ENCODE measurements at regions not wholly inside any gene's neighbourhood (a gene's known extent, or its start where the extent isn't known, plus 50 kb on each side); places are given as distances from the start of the nearest gene placed in this dataset.
"Not testable (repeated sequence)": the region's sequence is repeated elsewhere in the genome, so short reads cannot be mapped to it uniquely, and the experiment has no call there.

DNA sequence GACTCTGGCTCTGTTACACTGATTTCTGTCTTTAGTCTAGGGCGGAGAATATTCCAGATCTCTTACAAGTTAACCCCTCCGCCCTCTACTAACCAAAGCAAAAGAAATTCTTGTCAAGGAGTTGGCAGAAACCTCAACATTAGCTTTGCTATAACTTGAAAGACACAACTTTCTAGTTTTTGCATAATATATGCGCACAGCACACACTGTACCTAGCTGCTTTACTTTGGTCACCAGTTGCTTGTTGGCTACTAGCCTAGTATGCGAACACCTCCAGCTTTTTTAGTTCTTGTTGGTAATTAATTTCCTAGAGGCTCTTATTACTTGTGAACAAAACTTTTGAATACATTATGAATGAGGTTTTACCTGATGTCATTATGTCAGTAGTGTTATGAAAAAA is 348.8 kb upstream of the C2CD4B start:
- peaks cover 10% of the 10 kb centered on the region for H3K4me1 ChIP-seq (ENCODE audit: control insufficient read depth, insufficient read depth, low read length)
- no peaks in the 10 kb centered on the region for H3K27me3 ChIP-seq (ENCODE audit: control insufficient read depth, insufficient read depth, low read length)
- no peak overlapping the region for H3K4me3 ChIP-seq (ENCODE audit: low read length)
- H3K27ac ChIP-seq (ENCODE audit: low read length), result no peak overlapping the region
- no peaks in the 10 kb centered on the region for H3K9me3 ChIP-seq (ENCODE audit: control insufficient read depth, low read depth, low read length)
- no peaks in the 10 kb centered on the region for H3K36me3 ChIP-seq (ENCODE audit: control insufficient read depth, insufficient read depth, low read length)
- WGBS (ENCODE audit: insufficient coverage, low lambda C conversion rate), result 100% methylated on average over 1 of the region's 4 CpGs
- DNase-seq, result no peak

DNA sequence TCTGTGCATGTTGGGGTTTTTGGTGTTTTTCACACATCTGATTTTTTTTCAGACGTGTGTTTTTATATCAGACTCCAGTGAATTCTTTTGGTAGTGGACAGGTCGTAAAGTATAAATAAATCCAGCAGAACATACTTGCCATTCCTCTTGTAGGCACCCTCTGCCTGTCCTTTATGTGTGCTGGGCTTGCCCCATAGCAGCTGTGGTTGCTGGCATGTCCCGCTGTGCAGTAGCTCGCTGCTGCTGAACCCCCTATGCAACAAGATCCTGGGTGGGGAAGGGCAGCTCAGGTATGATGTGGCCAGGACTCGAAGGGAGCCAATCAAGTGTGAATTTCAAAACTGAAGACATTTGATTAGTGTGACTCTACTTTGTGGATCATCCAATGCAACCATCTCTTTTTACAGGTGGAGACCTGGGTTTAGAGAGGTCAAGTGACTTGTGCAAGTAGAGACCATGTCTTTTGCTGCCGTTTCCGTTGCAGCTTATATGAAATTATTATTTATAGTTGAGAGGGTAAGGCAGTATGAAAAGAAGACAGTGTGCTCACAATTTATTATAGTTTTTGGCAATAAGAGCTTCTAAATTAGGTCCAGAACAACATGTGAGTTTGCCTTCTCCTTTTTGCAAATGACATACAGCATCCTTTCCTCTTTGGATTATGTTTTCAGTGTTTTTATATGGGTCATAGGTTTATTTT is 350.8 kb upstream of the C2CD4B start:
- H3K27ac ChIP-seq (ENCODE audit: low read length), result no peak overlapping the region
- peaks cover 6% of the 10 kb centered on the region for H3K4me1 ChIP-seq (ENCODE audit: control insufficient read depth, insufficient read depth, low read length)
- 100% methylated on average over 3 of the region's 7 CpGs for WGBS (ENCODE audit: insufficient coverage, low lambda C conversion rate)

DNA sequence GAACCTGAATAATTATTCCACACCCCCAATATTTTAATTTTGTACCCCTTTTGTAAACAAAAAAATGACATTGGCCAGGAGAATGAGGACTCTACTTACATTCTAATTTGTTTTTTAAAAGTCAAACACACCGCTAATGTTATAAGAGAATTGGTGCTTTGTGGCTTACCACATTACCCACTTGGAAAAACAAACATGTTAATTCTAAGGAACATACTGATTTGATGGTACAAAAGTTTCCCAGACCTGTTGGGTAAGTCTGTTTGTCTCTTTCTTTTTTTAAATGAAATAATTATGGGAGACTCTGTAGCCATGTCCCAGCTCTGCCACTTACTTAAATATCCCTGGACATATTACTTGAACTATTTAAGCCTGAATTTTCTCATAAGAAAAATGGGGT is 352.5 kb upstream of the C2CD4B start:
- Histone ChIP-seq H3K27me3 (ENCODE audit: control insufficient read depth, insufficient read depth, low read length) (no peaks in the 10 kb centered on the region), H3K9me3 (ENCODE audit: control insufficient read depth, low read depth, low read length) (no peaks in the 10 kb centered on the region), H3K36me3 (ENCODE audit: control insufficient read depth, insufficient read depth, low read length) (no peaks in the 10 kb centered on the region), H3K4me1 (ENCODE audit: control insufficient read depth, insufficient read depth, low read length) (no peaks in the 10 kb centered on the region), H3K4me3 (ENCODE audit: low read length) (no peak overlapping the region), H3K27ac (ENCODE audit: low read length) (no peak overlapping the region)
- no peak for DNase-seq
- WGBS (ENCODE audit: insufficient coverage, low lambda C conversion rate), result no CpG with 5 or more reads among the region's 1 CpG

More for the DNA sequence above, 350.8 kb upstream of the C2CD4B start:
- Histone ChIP-seq H3K9me3 (ENCODE audit: control insufficient read depth, low read depth, low read length) (no peaks in the 10 kb centered on the region), H3K4me3 (ENCODE audit: low read length) (no peak overlapping the region), H3K27me3 (ENCODE audit: control insufficient read depth, insufficient read depth, low read length) (no peaks in the 10 kb centered on the region), H3K36me3 (ENCODE audit: control insufficient read depth, insufficient read depth, low read length) (no peaks in the 10 kb centered on the region)
- no peak for DNase-seq

DNA sequence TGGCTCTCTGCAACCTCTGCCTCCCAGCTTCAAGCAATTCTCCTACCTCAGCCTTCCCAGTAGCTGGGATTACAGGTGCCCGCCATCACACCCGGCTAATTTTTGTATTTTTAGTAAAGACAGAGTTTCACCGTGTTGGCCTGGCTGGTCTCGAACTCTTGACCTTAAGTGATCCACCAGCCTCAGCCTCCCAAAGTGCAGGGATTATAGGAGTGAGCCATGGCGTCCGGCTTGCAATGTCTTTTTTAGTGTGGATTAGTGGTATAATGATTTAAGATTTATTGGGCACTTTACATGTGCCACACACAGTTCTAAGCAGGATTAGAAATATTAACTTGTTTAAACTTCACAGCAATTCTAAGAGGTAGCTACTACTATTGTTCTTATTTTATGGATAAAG is 353.6 kb upstream of the C2CD4B start:
- not testable (repeated sequence) for DNase-seq; H3K4me3 ChIP-seq (ENCODE audit: low read length); H3K9me3 ChIP-seq (ENCODE audit: control insufficient read depth, low read depth, low read length); H3K27me3 ChIP-seq (ENCODE audit: control insufficient read depth, insufficient read depth, low read length); H3K4me1 ChIP-seq (ENCODE audit: control insufficient read depth, insufficient read depth, low read length); H3K27ac ChIP-seq (ENCODE audit: low read length); H3K36me3 ChIP-seq (ENCODE audit: control insufficient read depth, insufficient read depth, low read length)
- WGBS (ENCODE audit: insufficient coverage, low lambda C conversion rate), result no CpG with 5 or more reads among the region's 6 CpGs

DNA sequence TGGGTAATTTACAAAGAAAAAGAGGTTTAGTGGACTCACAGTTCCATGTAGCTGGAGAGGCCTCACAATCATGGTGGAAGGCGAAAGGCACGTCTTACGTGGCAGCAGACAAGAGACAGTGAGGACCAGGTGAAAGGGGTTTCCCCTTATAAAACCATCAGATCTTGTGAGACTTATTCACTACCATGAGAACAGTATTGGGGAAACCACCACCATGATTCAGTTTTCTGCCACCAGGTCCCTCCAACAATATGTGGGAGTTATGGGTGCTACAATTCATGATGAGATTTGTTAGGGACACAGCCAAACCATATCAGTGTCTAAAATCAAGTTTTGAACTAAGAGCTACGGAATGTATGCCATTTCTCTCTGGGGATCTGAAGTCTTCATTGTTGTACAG is 354.8 kb upstream of the C2CD4B start:
- Histone ChIP-seq H3K36me3 (ENCODE audit: control insufficient read depth, insufficient read depth, low read length) (no peaks in the 10 kb centered on the region), H3K4me3 (ENCODE audit: low read length) (no peak overlapping the region), H3K27me3 (ENCODE audit: control insufficient read depth, insufficient read depth, low read length) (no peaks in the 10 kb centered on the region), H3K4me1 (ENCODE audit: control insufficient read depth, insufficient read depth, low read length) (no peaks in the 10 kb centered on the region), H3K27ac (ENCODE audit: low read length) (no peak overlapping the region), H3K9me3 (ENCODE audit: control insufficient read depth, low read depth, low read length) (no peaks in the 10 kb centered on the region)
- DNase-seq, result no peak
- WGBS (ENCODE audit: insufficient coverage, low lambda C conversion rate), result no CpG with 5 or more reads among the region's 4 CpGs

DNA sequence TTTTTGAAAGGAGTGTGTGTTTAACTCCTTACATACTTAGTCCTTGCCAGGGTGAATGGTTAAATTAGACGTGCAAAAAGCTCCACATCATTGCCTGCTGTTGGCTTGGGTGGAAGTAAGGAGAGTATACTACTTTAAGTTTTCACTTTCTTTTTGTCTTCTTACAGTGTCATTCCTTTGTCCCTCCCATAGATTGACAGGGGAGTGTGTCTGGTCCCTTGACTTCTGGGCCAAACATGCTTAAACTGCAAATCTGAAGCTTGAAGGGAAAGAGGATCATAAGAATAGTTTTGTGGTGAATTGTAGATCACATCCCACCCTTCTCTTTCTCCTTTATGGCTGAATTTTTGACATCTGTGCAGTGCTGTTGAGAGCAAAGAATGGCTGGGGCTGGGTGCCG is 355.8 kb upstream of the C2CD4B start:
- H3K9me3 ChIP-seq (ENCODE audit: control insufficient read depth, low read depth, low read length), result no peaks in the 10 kb centered on the region
- no CpG with 5 or more reads among the region's 2 CpGs for WGBS (ENCODE audit: insufficient coverage, low lambda C conversion rate)
- H3K4me3 ChIP-seq (ENCODE audit: low read length), result no peak overlapping the region
- H3K27me3 ChIP-seq (ENCODE audit: control insufficient read depth, insufficient read depth, low read length), result no peaks in the 10 kb centered on the region
- no peaks in the 10 kb centered on the region for H3K4me1 ChIP-seq (ENCODE audit: control insufficient read depth, insufficient read depth, low read length)
- H3K27ac ChIP-seq (ENCODE audit: low read length), result no peak overlapping the region
- H3K36me3 ChIP-seq (ENCODE audit: control insufficient read depth, insufficient read depth, low read length), result no peaks in the 10 kb centered on the region
- DNase-seq, result no peak

DNA sequence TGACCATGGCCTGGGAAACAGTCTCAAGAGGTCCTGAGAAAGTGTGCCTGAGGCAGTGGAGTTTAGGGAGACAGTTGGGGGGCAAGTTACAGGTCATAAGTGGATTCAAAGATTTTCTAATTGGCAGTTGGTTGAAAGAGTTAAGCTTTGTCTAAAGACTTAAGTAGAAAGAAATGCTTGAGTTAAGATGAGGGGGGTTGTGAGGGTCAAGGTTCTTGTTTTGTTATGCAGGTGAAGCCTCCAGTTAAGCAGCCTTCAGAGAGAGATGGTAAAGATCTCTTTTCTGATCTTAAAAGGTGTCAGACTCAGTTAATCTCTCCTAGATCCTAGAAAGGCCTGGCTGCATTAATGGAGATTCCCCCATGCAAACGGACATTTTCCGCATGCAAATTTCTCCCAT is 356.3 kb upstream of the C2CD4B start:
- Histone ChIP-seq H3K4me1 (ENCODE audit: control insufficient read depth, insufficient read depth, low read length) (no peaks in the 10 kb centered on the region), H3K36me3 (ENCODE audit: control insufficient read depth, insufficient read depth, low read length) (no peaks in the 10 kb centered on the region), H3K27me3 (ENCODE audit: control insufficient read depth, insufficient read depth, low read length) (no peaks in the 10 kb centered on the region), H3K9me3 (ENCODE audit: control insufficient read depth, low read depth, low read length) (no peaks in the 10 kb centered on the region), H3K4me3 (ENCODE audit: low read length) (no peak overlapping the region), H3K27ac (ENCODE audit: low read length) (no peak overlapping the region)
- WGBS (ENCODE audit: insufficient coverage, low lambda C conversion rate), result no CpG with 5 or more reads among the region's 2 CpGs
- DNase-seq, result no peak

DNA sequence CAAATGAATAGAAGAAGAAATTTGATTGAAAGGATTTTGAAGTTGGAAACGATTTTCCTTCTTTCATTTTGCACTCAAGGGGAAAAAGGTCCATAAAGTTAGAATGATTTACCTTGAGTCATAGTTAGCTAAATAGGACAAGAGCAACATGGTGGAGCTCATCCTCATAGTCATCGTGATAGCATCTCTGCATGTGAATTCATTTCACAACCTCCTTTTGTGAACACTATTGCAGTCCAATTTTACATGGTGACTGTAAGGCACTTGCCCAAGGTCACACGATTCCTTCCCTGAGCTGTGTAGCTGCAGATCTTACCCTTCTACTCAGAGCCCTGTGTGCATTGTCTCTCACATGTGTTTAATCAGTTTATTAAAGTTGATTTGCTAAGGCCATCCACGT is 359.8 kb upstream of the C2CD4B start:
- H3K9me3 ChIP-seq (ENCODE audit: control insufficient read depth, low read depth, low read length), result no peaks in the 10 kb centered on the region
- H3K4me3 ChIP-seq (ENCODE audit: low read length), result no peak overlapping the region
- no peaks in the 10 kb centered on the region for H3K36me3 ChIP-seq (ENCODE audit: control insufficient read depth, insufficient read depth, low read length)
- H3K27me3 ChIP-seq (ENCODE audit: control insufficient read depth, insufficient read depth, low read length), result no peaks in the 10 kb centered on the region
- WGBS (ENCODE audit: insufficient coverage, low lambda C conversion rate), result 83% methylated on average over 2 of the region's 4 CpGs
- no peaks in the 10 kb centered on the region for H3K4me1 ChIP-seq (ENCODE audit: control insufficient read depth, insufficient read depth, low read length)
- no peak overlapping the region for H3K27ac ChIP-seq (ENCODE audit: low read length)
- DNase-seq, result no peak

DNA sequence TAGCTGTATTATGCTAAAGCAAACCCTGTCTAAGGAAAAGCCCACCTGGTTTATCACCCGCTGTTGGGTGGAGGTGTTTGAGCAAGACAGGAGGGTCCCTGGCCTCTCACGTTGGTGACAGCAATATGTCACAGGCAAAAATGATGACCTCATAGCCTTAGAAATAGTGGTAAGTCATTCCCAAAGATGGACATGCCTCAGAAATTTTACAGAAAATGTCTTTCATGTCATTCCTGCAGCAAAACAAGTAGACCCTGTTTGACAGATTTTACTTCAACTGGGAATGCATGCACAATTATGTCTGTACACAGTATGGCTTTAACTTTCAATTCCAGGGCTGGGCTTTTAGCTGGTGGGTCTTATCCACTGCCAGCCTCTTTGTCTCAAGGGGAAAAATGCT is 362.3 kb upstream of the C2CD4B start:
- WGBS (ENCODE audit: insufficient coverage, low lambda C conversion rate), result no CpG with 5 or more reads among the region's 2 CpGs
- no peak overlapping the region for H3K4me3 ChIP-seq (ENCODE audit: low read length)
- no peaks in the 10 kb centered on the region for H3K36me3 ChIP-seq (ENCODE audit: control insufficient read depth, insufficient read depth, low read length)
- H3K27ac ChIP-seq (ENCODE audit: low read length), result no peak overlapping the region
- no peak for DNase-seq
- H3K4me1 ChIP-seq (ENCODE audit: control insufficient read depth, insufficient read depth, low read length), result no peaks in the 10 kb centered on the region
- H3K9me3 ChIP-seq (ENCODE audit: control insufficient read depth, low read depth, low read length), result no peaks in the 10 kb centered on the region
- H3K27me3 ChIP-seq (ENCODE audit: control insufficient read depth, insufficient read depth, low read length), result no peaks in the 10 kb centered on the region

DNA sequence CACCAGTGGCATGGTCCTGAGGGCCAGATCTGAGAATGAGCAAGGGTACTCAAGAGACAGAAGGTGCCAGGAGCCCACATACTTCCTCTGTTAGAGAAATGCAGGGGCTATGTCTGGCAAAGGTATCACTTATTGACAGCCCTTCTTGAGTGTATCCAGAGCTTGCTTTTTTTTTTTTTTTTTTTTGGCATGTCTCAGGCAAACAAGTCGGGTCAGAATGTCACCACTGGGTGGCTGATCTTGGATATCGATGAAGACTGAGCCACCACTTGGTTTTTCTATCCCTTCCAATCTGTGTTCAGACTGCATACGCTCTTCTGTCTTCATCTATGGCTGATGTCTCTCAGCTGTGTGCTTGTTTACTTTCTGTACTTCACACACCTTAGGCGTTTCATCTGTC is 363.4 kb upstream of the C2CD4B start:
- Histone ChIP-seq H3K27ac (ENCODE audit: low read length) (no peak overlapping the region), H3K27me3 (ENCODE audit: control insufficient read depth, insufficient read depth, low read length) (no peaks in the 10 kb centered on the region), H3K4me1 (ENCODE audit: control insufficient read depth, insufficient read depth, low read length) (no peaks in the 10 kb centered on the region), H3K4me3 (ENCODE audit: low read length) (no peak overlapping the region), H3K36me3 (ENCODE audit: control insufficient read depth, insufficient read depth, low read length) (no peaks in the 10 kb centered on the region), H3K9me3 (ENCODE audit: control insufficient read depth, low read depth, low read length) (no peaks in the 10 kb centered on the region)
- no peak for DNase-seq
- 60% methylated on average over 1 of the region's 4 CpGs for WGBS (ENCODE audit: insufficient coverage, low lambda C conversion rate)

DNA sequence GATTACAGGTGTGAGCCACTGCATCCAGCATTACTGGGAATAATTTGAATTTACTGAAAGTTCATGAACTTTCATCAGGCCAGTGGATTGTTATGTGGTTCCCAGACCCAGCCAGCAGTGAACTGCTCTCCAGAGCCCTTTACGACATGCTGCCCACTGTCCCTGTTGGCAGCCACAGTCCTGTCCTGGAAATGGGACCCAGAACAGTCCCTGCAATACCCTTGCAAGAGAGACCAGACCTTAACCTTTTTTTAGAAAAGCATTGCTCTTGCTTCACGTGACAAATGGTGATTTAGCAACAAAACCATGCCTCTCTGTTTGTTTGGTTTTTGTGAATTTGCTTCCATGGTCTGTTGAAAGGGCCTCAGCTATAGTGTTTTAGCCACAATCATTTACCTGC is 367.3 kb upstream of the C2CD4B start:
- no peaks in the 10 kb centered on the region for H3K9me3 ChIP-seq (ENCODE audit: control insufficient read depth, low read depth, low read length)
- H3K36me3 ChIP-seq (ENCODE audit: control insufficient read depth, insufficient read depth, low read length), result no peaks in the 10 kb centered on the region
- no peak for DNase-seq
- no peak overlapping the region for H3K27ac ChIP-seq (ENCODE audit: low read length)
- H3K27me3 ChIP-seq (ENCODE audit: control insufficient read depth, insufficient read depth, low read length), result no peaks in the 10 kb centered on the region
- no CpG with 5 or more reads among the region's 2 CpGs for WGBS (ENCODE audit: insufficient coverage, low lambda C conversion rate)
- H3K4me1 ChIP-seq (ENCODE audit: control insufficient read depth, insufficient read depth, low read length), result no peaks in the 10 kb centered on the region
- no peak overlapping the region for H3K4me3 ChIP-seq (ENCODE audit: low read length)
